ENCODE measurements at regions not wholly inside any gene's neighbourhood (a gene's known extent, or its start where the extent isn't known, plus 50 kb on each side); places are given as distances from the start of the nearest gene placed in this dataset.

DNA sequence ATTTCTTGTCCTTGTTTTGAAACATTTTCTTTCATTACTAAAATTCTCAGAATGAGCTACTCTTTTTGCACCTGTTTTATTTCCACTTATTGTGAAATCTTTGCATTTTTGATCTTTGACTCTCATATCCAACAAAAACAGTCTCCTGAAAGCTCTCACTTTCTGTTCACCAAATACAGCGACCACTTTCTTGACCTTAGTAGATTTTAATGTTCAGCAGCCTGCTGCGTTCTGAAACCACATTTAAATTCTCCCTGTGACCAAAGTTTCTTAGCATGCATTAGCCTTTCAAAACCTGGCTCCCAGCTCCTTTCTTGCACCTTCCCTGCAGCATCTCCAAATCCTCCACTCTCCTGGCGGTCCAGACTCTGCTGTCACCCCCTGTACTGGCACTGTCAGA, 404.4 kb upstream of the PDE3A start:
- H3K4me1 ChIP-seq: no peaks in the 10 kb centered on the region
- H3K36me3 ChIP-seq: no peaks in the 10 kb centered on the region
- no peak overlapping the region for H3K4me3 ChIP-seq
- no peaks in the 10 kb centered on the region for H3K9me3 ChIP-seq
- H3K27me3 ChIP-seq: no peaks in the 10 kb centered on the region
- no peak overlapping the region for H3K27ac ChIP-seq
- TF ChIP-seq, protein P1, sequence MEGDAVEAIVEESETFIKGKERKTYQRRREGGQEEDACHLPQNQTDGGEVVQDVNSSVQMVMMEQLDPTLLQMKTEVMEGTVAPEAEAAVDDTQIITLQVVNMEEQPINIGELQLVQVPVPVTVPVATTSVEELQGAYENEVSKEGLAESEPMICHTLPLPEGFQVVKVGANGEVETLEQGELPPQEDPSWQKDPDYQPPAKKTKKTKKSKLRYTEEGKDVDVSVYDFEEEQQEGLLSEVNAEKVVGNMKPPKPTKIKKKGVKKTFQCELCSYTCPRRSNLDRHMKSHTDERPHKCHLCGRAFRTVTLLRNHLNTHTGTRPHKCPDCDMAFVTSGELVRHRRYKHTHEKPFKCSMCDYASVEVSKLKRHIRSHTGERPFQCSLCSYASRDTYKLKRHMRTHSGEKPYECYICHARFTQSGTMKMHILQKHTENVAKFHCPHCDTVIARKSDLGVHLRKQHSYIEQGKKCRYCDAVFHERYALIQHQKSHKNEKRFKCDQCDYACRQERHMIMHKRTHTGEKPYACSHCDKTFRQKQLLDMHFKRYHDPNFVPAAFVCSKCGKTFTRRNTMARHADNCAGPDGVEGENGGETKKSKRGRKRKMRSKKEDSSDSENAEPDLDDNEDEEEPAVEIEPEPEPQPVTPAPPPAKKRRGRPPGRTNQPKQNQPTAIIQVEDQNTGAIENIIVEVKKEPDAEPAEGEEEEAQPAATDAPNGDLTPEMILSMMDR (IDR thresholded peaks at IDR 0.05): no peak
- no peak for TF ChIP-seq POLR2A (IDR thresholded peaks at IDR 0.05)
- no peak for DNase-seq

DNA sequence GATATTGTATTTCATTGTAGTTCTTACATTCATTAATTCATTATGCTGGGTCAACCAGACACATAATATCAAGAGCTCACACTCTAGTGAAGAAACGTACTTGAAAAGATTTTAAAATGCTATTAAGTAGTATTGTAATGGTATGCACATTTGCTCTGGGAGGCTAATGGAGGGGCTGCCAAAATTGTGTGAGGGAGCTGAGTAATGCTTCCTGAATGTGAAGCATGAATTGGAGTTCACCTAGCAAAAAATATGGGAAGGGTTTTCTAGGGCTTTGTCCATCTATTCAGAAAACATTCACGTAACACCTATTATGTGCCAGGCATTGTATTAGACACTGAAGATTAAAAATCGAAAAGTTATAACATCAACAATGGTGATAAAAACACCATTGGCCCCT, 403.8 kb upstream of the PDE3A start:
- no peak overlapping the region for H3K27ac ChIP-seq
- DNase-seq: no peak

DNA sequence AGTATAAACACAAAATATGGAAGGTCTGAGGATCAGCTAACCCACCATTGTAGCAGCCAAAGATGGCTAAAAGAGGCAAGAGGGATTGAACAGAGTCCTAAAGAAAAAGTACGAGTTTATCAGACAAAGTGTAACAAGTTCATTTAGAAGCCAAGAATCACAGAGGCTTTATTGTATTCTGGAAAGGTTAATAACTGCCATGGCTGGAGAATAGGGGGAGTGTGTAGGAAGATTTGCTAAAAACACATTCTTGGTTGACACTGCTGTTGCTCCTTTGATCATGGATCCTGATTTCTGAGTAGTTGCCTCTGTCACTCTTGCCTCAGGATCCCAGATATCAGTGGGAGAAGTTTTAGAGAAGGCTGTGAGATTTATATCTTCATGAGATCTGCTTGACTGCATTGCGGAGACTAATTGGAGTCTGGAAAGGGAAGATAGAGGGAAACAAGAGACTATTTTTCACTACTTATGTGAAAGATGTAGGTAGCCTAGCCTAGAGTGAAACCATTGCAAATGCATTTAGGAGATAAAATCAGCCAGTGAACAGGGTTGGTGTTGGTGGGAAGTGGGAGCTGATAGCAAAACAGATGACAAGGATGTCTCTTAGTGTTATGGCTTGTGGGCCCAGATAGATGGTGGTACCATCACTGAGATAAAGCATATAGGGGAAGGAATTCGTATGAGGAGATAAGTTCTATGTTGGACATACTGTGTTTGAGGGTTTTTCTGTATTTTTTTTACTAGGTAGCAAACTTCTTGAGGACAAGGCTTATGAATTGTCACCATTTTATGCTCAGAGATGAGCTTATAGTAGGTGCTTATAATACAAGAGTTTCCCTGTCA, 402.9 kb upstream of the PDE3A start:
- H3K27ac ChIP-seq: no peak overlapping the region
- H3K27me3 ChIP-seq: no peaks in the 10 kb centered on the region
- no peak for DNase-seq
- TF ChIP-seq POLR2A (IDR thresholded peaks at IDR 0.05): no peak
- TF ChIP-seq, protein P1 (IDR thresholded peaks at IDR 0.05): no peak
- no peak overlapping the region for H3K4me3 ChIP-seq
- H3K4me1 ChIP-seq: no peaks in the 10 kb centered on the region
- no peaks in the 10 kb centered on the region for H3K36me3 ChIP-seq
- H3K9me3 ChIP-seq: no peaks in the 10 kb centered on the region

More for the DNA sequence above, 403.8 kb upstream of the PDE3A start:
- no peak for TF ChIP-seq POLR2A (IDR thresholded peaks at IDR 0.05)
- no peaks in the 10 kb centered on the region for H3K27me3 ChIP-seq
- H3K4me3 ChIP-seq: no peak overlapping the region
- H3K4me1 ChIP-seq: no peaks in the 10 kb centered on the region
- no peaks in the 10 kb centered on the region for H3K36me3 ChIP-seq
- H3K9me3 ChIP-seq: no peaks in the 10 kb centered on the region

DNA sequence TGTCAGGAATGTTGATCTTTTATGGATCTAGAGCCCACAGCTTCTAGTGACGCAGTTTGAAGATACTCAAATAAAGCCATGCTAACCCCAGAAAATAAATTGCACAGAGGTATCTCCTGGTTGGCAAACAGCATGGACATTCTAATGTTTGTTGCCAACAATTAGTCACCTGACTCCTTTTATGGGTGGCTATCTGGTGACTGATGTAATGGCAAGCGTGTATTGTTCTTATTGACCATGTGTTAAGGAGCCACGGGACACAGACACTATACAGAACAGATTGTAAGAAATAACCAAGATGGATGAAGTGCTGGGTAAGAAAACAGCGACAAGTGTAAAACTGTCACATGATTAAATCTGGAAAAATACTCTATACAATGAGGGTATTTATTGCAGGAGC, 401.3 kb upstream of the PDE3A start:
- no peak for DNase-seq
- Histone ChIP-seq H3K9me3 (no peaks in the 10 kb centered on the region), H3K27ac (no peak overlapping the region), H3K36me3 (no peaks in the 10 kb centered on the region), H3K4me1 (no peaks in the 10 kb centered on the region), H3K4me3 (no peak overlapping the region), H3K27me3 (no peaks in the 10 kb centered on the region)
- TF ChIP-seq, protein P1 (IDR thresholded peaks at IDR 0.05): no peak
- no peak for TF ChIP-seq POLR2A (IDR thresholded peaks at IDR 0.05)

DNA sequence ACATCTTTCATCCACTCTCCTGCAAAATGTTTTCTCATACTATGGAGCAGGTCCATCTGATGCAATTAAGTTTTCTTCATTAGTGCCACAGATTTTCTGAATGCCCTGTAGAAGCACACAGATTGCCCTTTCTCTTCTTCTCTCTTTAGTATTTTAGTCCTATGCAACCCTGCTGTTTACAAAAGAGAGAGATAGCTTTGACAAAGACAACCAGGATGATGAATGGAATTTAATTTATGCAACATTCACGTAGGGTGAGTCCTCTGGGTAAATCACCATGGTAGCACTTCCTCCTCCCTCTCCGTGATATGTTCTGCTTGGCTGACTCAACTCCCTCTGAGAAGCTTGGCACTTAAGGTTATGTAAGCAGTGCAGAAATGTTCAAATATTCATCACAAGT, 400.9 kb upstream of the PDE3A start:
- no peaks in the 10 kb centered on the region for H3K36me3 ChIP-seq
- H3K9me3 ChIP-seq: no peaks in the 10 kb centered on the region
- TF ChIP-seq, protein P1 (IDR thresholded peaks at IDR 0.05): no peak
- TF ChIP-seq POLR2A (IDR thresholded peaks at IDR 0.05): no peak
- H3K4me1 ChIP-seq: no peaks in the 10 kb centered on the region
- DNase-seq: no peak
- no peaks in the 10 kb centered on the region for H3K27me3 ChIP-seq
- H3K27ac ChIP-seq: no peak overlapping the region
- H3K4me3 ChIP-seq: no peak overlapping the region

DNA sequence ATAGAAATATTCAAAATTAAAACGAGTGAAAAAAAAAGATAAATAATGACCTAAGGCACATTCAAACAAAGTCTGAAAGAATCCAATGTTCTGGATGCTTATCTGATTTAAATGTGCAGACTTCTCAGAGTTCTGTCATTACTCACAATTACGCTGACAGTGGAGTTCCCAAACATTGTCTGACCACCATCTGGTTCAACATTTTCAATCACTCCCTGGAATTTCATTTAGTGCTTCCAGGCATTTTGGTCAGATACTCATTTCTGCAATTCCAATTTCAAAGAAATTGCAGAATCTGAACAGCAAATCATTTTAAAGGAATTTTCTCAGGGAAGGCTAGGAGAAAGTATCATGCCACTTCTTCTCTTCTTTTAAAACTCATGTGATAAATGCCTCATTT, 398.2 kb upstream of the PDE3A start:
- no peak overlapping the region for H3K27ac ChIP-seq
- no peaks in the 10 kb centered on the region for H3K9me3 ChIP-seq
- DNase-seq: no peak
- TF ChIP-seq, protein P1 (IDR thresholded peaks at IDR 0.05): no peak
- no peak for TF ChIP-seq POLR2A (IDR thresholded peaks at IDR 0.05)
- no peaks in the 10 kb centered on the region for H3K27me3 ChIP-seq
- no peak overlapping the region for H3K4me3 ChIP-seq
- no peaks in the 10 kb centered on the region for H3K4me1 ChIP-seq
- H3K36me3 ChIP-seq: no peaks in the 10 kb centered on the region

Data from Peyer's patch (tissue), 4 donors.